Body of pancreas (tissue), 4 donors: ENCODE measurements at regions not wholly inside any gene's neighbourhood (a gene's known extent, or its start where the extent isn't known, plus 50 kb on each side); places are given as distances from the start of the nearest gene placed in this dataset.

Experiments
- ATAC-seq: fragments of 150-250 bp; one replicate; pipeline ENCODE4 v1.9.1; 2016
- DNase-seq, 4 donors: peaks; one replicate each; pipeline ENCODE4 v3.0.0-alpha.2; 2019
- H3K27ac ChIP-seq, 4 donors: fragments of 200-600 bp; sonication (generic); 1 replicate in 3 of 4; 2 replicates in 1 of 4; pipeline versions ENCODE4 v1.5.1 to v1.6.1; 2016 to 2019; ENCODE audit warnings: mild to moderate bottlenecking in 1 of 4, mixed read lengths in 1 of 4, moderate library complexity in 1 of 4
- H3K27me3 ChIP-seq, 2 donors: fragments of 200-600 bp; sonication (generic); one replicate each; pipeline ENCODE4 v1.6.0; 2016; ENCODE audit warnings: mild to moderate bottlenecking in 1 of 2
- H3K36me3 ChIP-seq, 2 donors: fragments of 200-600 bp; sonication (generic); replicated peaks in 1 of 2; 2 replicates each; pipeline ENCODE4 v1.5.1; 2016; ENCODE audit warnings: low read depth in 2 of 2; ENCODE audit not compliant: insufficient read depth in 1 of 2
- H3K4me1 ChIP-seq: fragments of 200-600 bp; sonication (generic); one replicate; pipeline ENCODE4 v1.6.0; 2016
- H3K4me3 ChIP-seq, 2 donors: fragments of 200-600 bp; sonication (generic); 1 replicate in 1 of 2; 2 replicates in 1 of 2; pipeline ENCODE4 v1.5.1; 2016 to 2019
- H3K9me3 ChIP-seq, 3 donors: fragments of 200-600 bp; sonication (generic); 1 replicate in 2 of 3; 2 replicates in 1 of 3; pipeline ENCODE4 v1.5.1; 2016
- POLR2A ChIP-seq, 3 donors: fragments of 450-650 bp; IDR thresholded peaks; one replicate each; pipeline ENCODE4 v1.6.1; 2016; ENCODE audit warnings: antibody characterized with exemption in 3 of 3, mild to moderate bottlenecking in 2 of 3
- WGBS, 2 donors: methylation state at CpG; one replicate each; pipeline ENCODE4 v1.1.5; 2017; 5-methylcytosine and 5-hydroxymethylcytosine counted together
- intact Hi-C: fragments of 100-400 bp; cut with DNase I; formaldehyde crosslinking; loops from one replicate; pipeline ENCODE4 v1.15.1; 2023
- TF ChIP-seq, protein P1 (sequence below), 7 experiments: fragments of 450-650 bp in 4 of 7; fragments of 200-600 bp in 3 of 7; sonication (generic) in 3 of 7; IDR thresholded peaks; one replicate each; pipeline ENCODE4 v1.5.1; 2016 to 2019; ENCODE audit warnings: antibody characterized with exemption in 7 of 7

DNA sequence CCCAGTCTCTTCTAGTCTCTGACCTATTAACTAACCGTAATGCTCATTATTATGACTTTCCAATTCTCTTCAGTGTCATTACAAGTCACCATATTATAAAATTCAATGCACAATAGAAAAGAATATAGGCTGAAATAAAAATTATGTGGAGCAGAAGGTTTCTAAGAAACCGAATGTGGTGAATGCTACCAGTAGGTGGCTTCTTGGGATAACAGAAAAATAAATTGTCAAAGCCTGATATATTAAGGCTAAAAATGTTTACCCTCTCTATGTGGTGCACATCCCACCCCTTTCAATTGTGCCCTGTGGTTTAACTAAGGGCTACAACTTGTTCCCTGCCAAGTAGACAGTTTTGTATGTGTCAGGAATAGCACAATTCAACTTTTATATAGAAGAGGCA, 624.6 kb upstream of the TECRL start:
- intact Hi-C loops: no loop called here
- Histone ChIP-seq H3K36me3 (no peaks in the 10 kb centered on the region), H3K4me1 (no peaks in the 10 kb centered on the region), H3K27me3 (no peaks in the 10 kb centered on the region), H3K27ac (no peak overlapping the region), H3K4me3 (no peak overlapping the region), H3K9me3 (no peaks in the 10 kb centered on the region)
- DNase-seq (no peak), ATAC-seq (no peak)
- no peak for TF ChIP-seq POLR2A (IDR thresholded peaks at IDR 0.05)
- TF ChIP-seq, protein P1, sequence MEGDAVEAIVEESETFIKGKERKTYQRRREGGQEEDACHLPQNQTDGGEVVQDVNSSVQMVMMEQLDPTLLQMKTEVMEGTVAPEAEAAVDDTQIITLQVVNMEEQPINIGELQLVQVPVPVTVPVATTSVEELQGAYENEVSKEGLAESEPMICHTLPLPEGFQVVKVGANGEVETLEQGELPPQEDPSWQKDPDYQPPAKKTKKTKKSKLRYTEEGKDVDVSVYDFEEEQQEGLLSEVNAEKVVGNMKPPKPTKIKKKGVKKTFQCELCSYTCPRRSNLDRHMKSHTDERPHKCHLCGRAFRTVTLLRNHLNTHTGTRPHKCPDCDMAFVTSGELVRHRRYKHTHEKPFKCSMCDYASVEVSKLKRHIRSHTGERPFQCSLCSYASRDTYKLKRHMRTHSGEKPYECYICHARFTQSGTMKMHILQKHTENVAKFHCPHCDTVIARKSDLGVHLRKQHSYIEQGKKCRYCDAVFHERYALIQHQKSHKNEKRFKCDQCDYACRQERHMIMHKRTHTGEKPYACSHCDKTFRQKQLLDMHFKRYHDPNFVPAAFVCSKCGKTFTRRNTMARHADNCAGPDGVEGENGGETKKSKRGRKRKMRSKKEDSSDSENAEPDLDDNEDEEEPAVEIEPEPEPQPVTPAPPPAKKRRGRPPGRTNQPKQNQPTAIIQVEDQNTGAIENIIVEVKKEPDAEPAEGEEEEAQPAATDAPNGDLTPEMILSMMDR (IDR thresholded peaks at IDR 0.05): peak in 2 of 7 experiments; percentile 5 to 10
- WGBS, 2 donors: 41 to 42% methylated on average over 2 of the region's 2 CpGs

DNA sequence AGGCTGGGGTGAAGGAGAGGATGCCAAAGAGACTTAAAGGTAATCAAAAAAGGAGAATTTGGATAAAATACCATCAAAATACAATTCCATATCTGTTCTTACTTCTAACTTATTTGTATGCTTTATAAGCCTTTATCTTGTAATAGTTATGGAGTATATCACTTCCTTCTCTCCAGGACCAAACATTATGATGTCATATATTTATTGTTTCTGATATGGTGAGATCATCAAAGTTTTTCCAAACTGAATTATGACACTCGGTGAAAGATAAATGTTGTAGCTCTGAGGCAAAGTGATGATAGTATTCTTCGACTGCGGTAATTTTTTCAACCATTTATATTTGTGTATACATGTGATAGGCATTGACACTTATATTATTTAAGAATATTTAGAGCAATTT, 619.3 kb upstream of the TECRL start:
- no peaks in the 10 kb centered on the region for H3K4me1 ChIP-seq
- H3K9me3 ChIP-seq: no peaks in the 10 kb centered on the region
- ATAC-seq (no peak), DNase-seq (no peak)
- TF ChIP-seq, protein P1 (IDR thresholded peaks at IDR 0.05): no peak
- TF ChIP-seq POLR2A (IDR thresholded peaks at IDR 0.05): no peak
- intact Hi-C loops: no loop called here
- no peaks in the 10 kb centered on the region for H3K27me3 ChIP-seq
- 81 to 85% methylated on average over 3 of the region's 3 CpGs for WGBS, 2 donors
- H3K36me3 ChIP-seq: no peaks in the 10 kb centered on the region
- no peak overlapping the region for H3K27ac ChIP-seq
- no peak overlapping the region for H3K4me3 ChIP-seq

DNA sequence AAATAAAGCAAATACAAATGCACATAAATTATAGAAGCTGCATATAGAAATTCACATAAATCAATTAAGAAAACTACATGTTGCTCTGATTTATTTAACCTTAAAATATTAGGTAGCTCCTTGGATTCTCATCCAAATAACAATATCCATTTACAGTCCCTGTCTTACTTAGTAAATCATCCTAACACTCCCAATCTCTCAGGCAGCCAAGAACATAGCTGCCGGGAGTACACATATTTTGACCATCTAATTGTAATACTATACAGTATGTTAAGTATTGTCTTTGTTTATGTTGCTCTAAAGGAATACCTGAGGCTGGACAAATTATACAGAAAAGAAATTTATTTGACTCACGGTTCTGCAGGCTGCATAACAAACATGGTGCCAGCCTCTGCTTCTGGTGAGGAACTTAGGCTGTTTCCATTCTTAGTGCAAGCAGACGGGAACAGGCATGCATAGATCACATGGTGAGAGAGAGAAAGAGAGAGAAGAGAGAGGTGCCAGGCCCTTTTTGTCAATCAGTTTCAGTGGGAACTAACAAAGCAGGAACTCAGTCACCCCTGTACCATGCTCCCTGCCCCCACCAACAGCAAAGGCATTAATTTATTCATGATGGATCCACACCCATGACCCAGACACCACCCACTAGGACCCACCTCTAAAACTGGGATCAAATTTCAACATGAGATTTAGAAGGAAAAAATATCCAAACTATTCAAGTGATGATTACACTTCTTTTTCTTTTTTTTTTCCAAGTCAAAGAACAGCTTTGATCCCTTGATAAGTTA, 614.8 kb upstream of the TECRL start:
- Histone ChIP-seq H3K4me1 (no peaks in the 10 kb centered on the region), H3K9me3 (no peaks in the 10 kb centered on the region), H3K27me3 (no peaks in the 10 kb centered on the region), H3K4me3 (no peak overlapping the region), H3K27ac (no peak overlapping the region), H3K36me3 (no peaks in the 10 kb centered on the region)
- TF ChIP-seq POLR2A (IDR thresholded peaks at IDR 0.05): no peak
- TF ChIP-seq, protein P1 (IDR thresholded peaks at IDR 0.05): no peak
- WGBS, 2 donors: 51 to 56% methylated on average over 3 of the region's 3 CpGs
- DNase-seq (no peak), ATAC-seq (no peak)
- intact Hi-C loops: no loop called here

DNA sequence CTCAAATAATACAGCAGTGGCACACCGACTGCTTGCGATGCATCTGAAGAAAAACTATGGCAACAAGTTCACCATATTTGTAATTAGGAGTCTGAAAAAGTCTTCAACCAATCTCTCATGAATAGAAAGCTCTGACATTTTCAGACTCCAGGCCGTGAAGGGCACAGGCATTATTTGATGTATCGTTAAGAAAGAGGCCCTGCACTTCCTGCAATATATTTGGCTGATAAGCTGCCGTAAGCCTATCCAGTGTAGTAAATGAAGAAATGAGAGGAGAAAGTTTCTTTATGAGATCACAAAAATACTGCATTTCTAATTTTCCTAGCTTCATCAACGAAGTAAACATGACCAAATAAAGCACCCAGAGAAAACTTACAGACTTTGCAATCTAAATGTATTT, 613.8 kb upstream of the TECRL start:
- Histone ChIP-seq H3K27ac (no peak overlapping the region), H3K36me3 (no peaks in the 10 kb centered on the region), H3K4me1 (no peaks in the 10 kb centered on the region), H3K27me3 (no peaks in the 10 kb centered on the region), H3K4me3 (no peak overlapping the region), H3K9me3 (no peaks in the 10 kb centered on the region)
- no peak for DNase-seq
- TF ChIP-seq, protein P1 (IDR thresholded peaks at IDR 0.05): no peak
- no peak for TF ChIP-seq POLR2A (IDR thresholded peaks at IDR 0.05)
- WGBS, 2 donors: 63% methylated on average over 6 of the region's 6 CpGs
- ATAC-seq: no peak
- intact Hi-C loops: no loop called here

DNA sequence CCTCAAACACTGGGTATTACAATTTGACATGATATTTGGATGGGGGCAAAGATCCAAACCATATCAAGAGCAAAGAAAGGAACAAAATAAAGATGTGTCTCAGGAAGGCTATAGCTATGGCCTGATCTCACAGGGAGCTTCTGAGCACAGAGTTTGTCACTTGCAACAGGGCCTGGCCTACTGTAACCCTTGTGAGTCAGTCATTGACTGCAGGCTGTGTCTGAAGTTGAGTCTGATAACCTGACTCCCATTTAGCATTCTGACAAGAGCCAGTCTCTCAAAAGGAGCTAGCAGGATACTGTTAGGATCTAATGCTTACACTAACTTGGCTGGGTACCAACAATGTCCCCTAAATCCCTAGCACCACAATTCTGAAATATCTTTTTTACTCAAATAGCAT, 612.5 kb upstream of the TECRL start:
- no peak for TF ChIP-seq POLR2A (IDR thresholded peaks at IDR 0.05)
- TF ChIP-seq, protein P1 (IDR thresholded peaks at IDR 0.05): no peak
- no peak for DNase-seq
- no peaks in the 10 kb centered on the region for H3K27me3 ChIP-seq
- H3K27ac ChIP-seq: no peak overlapping the region
- H3K4me3 ChIP-seq: no peak overlapping the region
- ATAC-seq: no peak
- H3K36me3 ChIP-seq: no peaks in the 10 kb centered on the region
- H3K9me3 ChIP-seq: no peaks in the 10 kb centered on the region
- no peaks in the 10 kb centered on the region for H3K4me1 ChIP-seq
- intact Hi-C loops: no loop called here
